Right lobe of liver (tissue), 6 donors: ENCODE measurements at regions not wholly inside any gene's neighbourhood (a gene's known extent, or its start where the extent isn't known, plus 50 kb on each side); places are given as distances from the start of the nearest gene placed in this dataset.

ENCODE experiments used
- ATAC-seq, 4 donors: fragments of 200-7000 bp; cut with Tn5 transposase; one replicate each; pipeline ENCODE4 v1.9.1; 2020; ENCODE audit warnings: mild to moderate bottlenecking in 4 of 4, moderate library complexity in 4 of 4
- DNase-seq, 3 donors: peaks; one replicate each; pipeline ENCODE4 v3.0.0-alpha.2; 2020
- H3K27ac ChIP-seq, 3 donors: fragments of 200-600 bp; one replicate each; pipeline ENCODE4 v1.8.0; 2022
- H3K27me3 ChIP-seq, 2 donors: fragments of 200-600 bp; one replicate each; pipeline ENCODE4 v1.8.0; 2022
- H3K36me3 ChIP-seq, 4 donors: fragments of 200-600 bp; sonication (generic) in 1 of 4; one replicate each; pipeline versions ENCODE4 v1.5.1 to v1.8.0; 2017 to 2022; ENCODE audit warnings: control low read depth in 1 of 4
- H3K4me1 ChIP-seq, 4 donors: fragments of 200-600 bp; sonication (generic) in 1 of 4; one replicate each; pipeline versions ENCODE4 v1.5.1 to v1.8.0; 2017 to 2022; ENCODE audit warnings: control low read depth in 1 of 4
- H3K4me3 ChIP-seq, 3 donors: fragments of 200-600 bp; one replicate each; pipeline ENCODE4 v1.8.0; 2022
- H3K9me3 ChIP-seq, 4 donors: fragments of 200-600 bp; sonication (generic) in 1 of 4; one replicate each; pipeline versions ENCODE4 v1.5.1 to v1.8.0; 2017 to 2022; ENCODE audit warnings: control low read depth in 1 of 4
- CTCF ChIP-seq, 4 donors: fragments of 200-600 bp in 3 of 4; fragments of 450-650 bp in 1 of 4; IDR thresholded peaks; one replicate each; pipeline versions ENCODE4 v1.5.1 to v1.8.0; 2016 to 2022; ENCODE audit warnings: antibody characterized with exemption in 4 of 4, mild to moderate bottlenecking in 2 of 4
- POLR2A ChIP-seq: fragments of 450-650 bp; IDR thresholded peaks from one replicate; pipeline ENCODE4 v1.6.1; 2017; ENCODE audit warnings: antibody characterized with exemption, mild to moderate bottlenecking
- WGBS: methylation state at CpG from one replicate; pipeline ENCODE4 v1.1.6; 2018; ENCODE audit warnings: low coverage, low lambda C conversion rate; ENCODE audit not compliant: insufficient coverage; ENCODE audit errors: missing lambda C conversion rate; 5-methylcytosine and 5-hydroxymethylcytosine counted together
- intact Hi-C, 2 donors: fragments of 100-400 bp; cut with DNase I; formaldehyde crosslinking; loops; one replicate each; pipeline versions ENCODE4 v1.11.2 to v1.14.1; 2022
- donor health status: DM: no; HTN: yes; CAD: no.
- donor health status: DM: no; HTN: no; CAD: no.
- donor health status: DM: no; HTN: no; CAD: no.
- donor health status: DM: no; HTN: yes; CAD: no.
- donor health status: DM: no; HTN: yes; CAD: no.

GRCh38 chr5:32508806-32509805, 64.6 kb upstream of the ZFR start:
- no peak for ATAC-seq
- intact Hi-C loops, result no loop called here
- no peaks in the 10 kb centered on the region for H3K27me3 ChIP-seq
- TF ChIP-seq POLR2A (no peak), CTCF (IDR thresholded peaks at IDR 0.05) (no peak)
- 64% methylated on average over 8 of the region's 8 CpGs for WGBS
- H3K4me1 ChIP-seq, result no peaks in the 10 kb centered on the region
- DNase-seq, result no peak
- H3K9me3 ChIP-seq, result no peaks in the 10 kb centered on the region
- H3K4me3 ChIP-seq, result no peak overlapping the region
- no peak overlapping the region for H3K27ac ChIP-seq
- H3K36me3 ChIP-seq, result no peaks in the 10 kb centered on the region

- DNase-seq (no peak), ATAC-seq (peak in 1 of 4 donors; percentile 67)
- WGBS, result 34% methylated on average over 3 of the region's 7 CpGs
Observed at GRCh38 chr5:32507738-32508434, 63.3 kb upstream of the ZFR start.

GRCh38 chr5:32506799-32507198, 62.3 kb upstream of the ZFR start:
- H3K9me3 ChIP-seq, result no peaks in the 10 kb centered on the region
- no peaks in the 10 kb centered on the region for H3K27me3 ChIP-seq
- intact Hi-C loops, result no loop called here
- DNase-seq, result no peak
- H3K4me1 ChIP-seq, result no peaks in the 10 kb centered on the region
- no peak overlapping the region for H3K27ac ChIP-seq
- no peak overlapping the region for H3K4me3 ChIP-seq
- WGBS, result 17% methylated on average over 1 of the region's 1 CpG
- ATAC-seq, result no peak
- H3K36me3 ChIP-seq, result no peaks in the 10 kb centered on the region
- no peak for TF ChIP-seq POLR2A
- no peak for TF ChIP-seq CTCF (IDR thresholded peaks at IDR 0.05)

More at GRCh38 chr5:32507738-32508434, 63.3 kb upstream of the ZFR start:
- Histone ChIP-seq H3K9me3 (no peaks in the 10 kb centered on the region), H3K4me3 (no peak overlapping the region), H3K27me3 (no peaks in the 10 kb centered on the region), H3K36me3 (no peaks in the 10 kb centered on the region), H3K27ac (no peak overlapping the region), H3K4me1 (no peaks in the 10 kb centered on the region)
- intact Hi-C loops, result no loop called here
- TF ChIP-seq CTCF (IDR thresholded peaks at IDR 0.05), result no peak

GRCh38 chr5:32506201-32506661, 61.7 kb upstream of the ZFR start:
- Histone ChIP-seq H3K36me3 (no peaks in the 10 kb centered on the region), H3K4me1 (no peaks in the 10 kb centered on the region), H3K9me3 (no peaks in the 10 kb centered on the region), H3K27me3 (no peaks in the 10 kb centered on the region), H3K27ac (no peak overlapping the region), H3K4me3 (no peak overlapping the region)
- WGBS, result no CpG with 5 or more reads among the region's 3 CpGs
- no peak for ATAC-seq
- intact Hi-C loops, result no loop called here
- no peak for DNase-seq
- TF ChIP-seq CTCF (IDR thresholded peaks at IDR 0.05) (no peak), POLR2A (no peak)
